LNCAP (cell line): ENCODE measurements at regions not wholly inside any gene's neighbourhood (a gene's known extent, or its start where the extent isn't known, plus 50 kb on each side); places are given as distances from the start of the nearest gene placed in this dataset.
A peak's percentile ranks its signal among the peaks of the same experiment; 100 is the strongest.

Experiments used
- CTCF ChIP-seq: fragments of 450-650 bp; IDR thresholded peaks from 2 replicates; pipeline ENCODE4 v1.5.1; 2017; ENCODE audit warnings: mild to moderate bottlenecking

DNA sequence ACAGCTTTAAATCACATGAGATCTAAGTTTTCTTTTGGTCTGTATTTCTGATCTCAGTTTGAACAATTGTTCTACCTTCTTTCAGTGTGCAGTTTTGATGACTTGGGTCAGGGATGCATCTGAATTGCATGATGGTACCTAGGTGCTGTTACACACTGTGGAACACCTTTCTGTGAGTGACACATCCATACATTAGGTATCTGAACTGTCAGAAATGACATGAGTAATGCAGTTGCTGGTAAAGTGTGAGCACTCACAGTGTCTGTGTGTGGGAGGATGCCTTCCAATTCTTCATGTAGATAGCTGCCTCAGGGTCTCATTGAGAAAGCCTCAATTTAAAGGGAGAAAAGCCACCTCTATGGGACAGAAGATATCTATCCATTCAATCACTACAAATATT, 411.9 kb downstream of the PPARGC1A start:
- TF ChIP-seq CTCF = no peak

DNA sequence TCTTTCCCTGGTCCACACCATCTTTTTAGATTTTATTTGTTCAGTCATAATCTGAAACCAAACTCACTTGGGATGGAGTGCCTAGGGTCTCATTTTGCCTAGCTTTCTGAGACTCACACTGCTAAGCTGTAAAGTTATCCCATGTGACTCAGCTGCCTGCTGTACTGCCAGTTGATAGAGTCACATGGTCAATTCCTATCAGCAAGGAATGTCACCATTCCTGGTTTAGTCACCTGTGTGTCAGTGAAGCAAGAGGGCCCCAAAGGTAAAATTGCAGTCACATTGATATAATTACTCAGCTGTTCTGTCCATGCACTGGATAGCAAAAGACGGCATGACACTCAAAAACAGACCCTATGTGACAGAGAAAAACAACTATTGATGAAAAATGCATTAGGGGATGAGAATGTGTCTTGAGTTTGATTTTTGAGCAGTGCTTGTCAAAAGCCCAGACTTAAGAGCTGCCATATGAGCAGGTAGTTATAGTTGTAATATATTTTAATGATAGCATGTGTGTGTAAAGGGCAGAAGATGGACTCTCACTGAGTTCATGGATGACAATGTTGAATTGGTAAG, 413.2 kb downstream of the PPARGC1A start:
- TF ChIP-seq CTCF = no peak

- TF ChIP-seq CTCF = no peak
These were observed 426.8 kb downstream of the PPARGC1A start for GRCh38 chr4:23463071-23463470.

DNA sequence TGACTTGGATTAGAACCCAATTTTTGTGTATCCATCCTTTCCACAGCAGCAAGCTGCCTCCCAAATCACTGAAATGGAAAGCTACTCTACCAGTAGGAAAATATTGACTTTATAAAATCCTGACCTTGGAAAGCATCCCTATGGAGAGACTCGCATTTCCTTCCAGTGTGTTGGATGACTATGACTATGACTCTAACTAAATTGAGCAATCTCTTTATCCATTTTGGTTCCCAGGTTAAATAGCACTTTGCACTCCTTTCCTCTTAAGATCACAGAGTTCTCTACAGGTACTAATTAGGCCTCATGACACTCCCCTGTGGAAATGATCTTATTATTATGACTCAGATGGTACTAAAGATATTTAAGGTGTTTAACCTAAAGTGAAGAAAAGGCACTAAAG, 431.8 kb downstream of the PPARGC1A start:
- no peak for TF ChIP-seq CTCF

GRCh38 chr4:23456864-23457263, 433.0 kb downstream of the PPARGC1A start:
- no peak for TF ChIP-seq CTCF

- TF ChIP-seq CTCF = peak; percentile 17; the same call in 1 of the 2 replicates
These were observed 434.2 kb downstream of the PPARGC1A start for GRCh38 chr4:23455456-23456158.

DNA sequence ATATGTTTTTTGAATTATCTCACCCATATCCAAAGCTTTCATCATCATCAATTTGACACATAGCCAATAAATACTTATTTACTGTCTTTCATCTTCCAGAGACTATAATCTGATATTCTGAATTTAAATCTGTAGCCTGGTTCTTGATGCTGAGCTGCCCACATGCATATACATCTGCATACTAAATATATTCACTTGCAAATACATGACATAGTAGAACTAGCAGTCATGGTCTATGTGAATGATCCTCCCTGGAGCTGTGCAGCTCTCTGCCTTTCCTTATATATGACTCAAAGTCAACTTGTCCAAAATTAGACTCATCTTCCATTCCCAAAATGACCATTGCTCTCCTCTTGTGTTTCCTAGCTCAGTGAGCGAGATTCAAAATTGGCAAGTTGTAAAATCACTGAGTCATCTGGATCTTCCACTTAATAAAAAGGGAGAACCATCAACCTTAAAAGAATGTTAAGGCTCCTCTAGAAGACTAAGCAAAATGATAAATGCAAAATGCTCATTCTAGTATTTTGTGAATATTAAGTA, 448.2 kb downstream of the PPARGC1A start:
- TF ChIP-seq CTCF = no peak
